Duodenal mucosa (tissue), 2 donors: ENCODE measurements at regions not wholly inside any gene's neighbourhood (a gene's known extent, or its start where the extent isn't known, plus 50 kb on each side); places are given as distances from the start of the nearest gene placed in this dataset.

Experiments
- H3K27ac ChIP-seq: one replicate; pipeline ENCODE4 v1.7.0; 2013; ENCODE audit warnings: low read depth, low read length
- H3K27me3 ChIP-seq, 2 donors: one replicate each; pipeline ENCODE4 v1.7.0; 2013; ENCODE audit warnings: low read length in 2 of 2, control low read depth in 1 of 2; ENCODE audit not compliant: insufficient read depth in 2 of 2, control insufficient read depth in 1 of 2
- H3K36me3 ChIP-seq, 2 donors: one replicate each; pipeline ENCODE4 v1.7.0; 2013; ENCODE audit warnings: low read length in 2 of 2, control low read depth in 1 of 2; ENCODE audit not compliant: insufficient read depth in 2 of 2, control insufficient read depth in 1 of 2
- H3K4me1 ChIP-seq, 2 donors: one replicate each; pipeline ENCODE4 v1.7.0; 2013; ENCODE audit warnings: low read length in 2 of 2, control low read depth in 1 of 2; ENCODE audit not compliant: insufficient read depth in 2 of 2, control insufficient read depth in 1 of 2
- H3K4me3 ChIP-seq, 2 donors: one replicate each; pipeline ENCODE4 v1.7.0; 2013; ENCODE audit warnings: low read length in 2 of 2, low read depth in 1 of 2
- H3K9ac ChIP-seq, 2 donors: one replicate each; pipeline ENCODE4 v1.7.0; 2013; ENCODE audit warnings: low read length in 2 of 2, low read depth in 1 of 2
- H3K9me3 ChIP-seq, 2 donors: one replicate each; pipeline ENCODE4 v1.7.0; 2013; ENCODE audit warnings: low read length in 2 of 2, control low read depth in 1 of 2; ENCODE audit not compliant: control insufficient read depth in 1 of 2

DNA sequence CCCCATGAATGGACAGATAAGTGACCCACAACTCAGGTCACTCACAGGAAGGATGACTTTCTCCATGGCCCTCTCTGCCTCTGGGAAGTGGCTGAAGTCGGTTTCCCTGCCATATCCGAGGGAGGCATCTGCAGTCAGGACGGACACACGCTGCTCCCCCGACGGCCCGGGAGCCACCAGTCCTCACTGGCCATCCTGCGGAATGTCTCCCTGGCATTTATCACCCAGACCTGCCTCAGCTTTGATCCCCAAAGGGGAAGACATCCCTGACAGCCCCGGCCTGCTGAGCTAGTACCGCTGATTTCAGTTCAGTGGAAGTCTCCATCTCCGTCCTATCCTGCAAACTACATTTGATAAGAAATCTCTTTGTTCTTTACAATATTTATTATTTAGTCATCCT is 339.5 kb upstream of the MKI67 start:
- H3K4me3 ChIP-seq: no peak overlapping the region
- H3K9ac ChIP-seq: no peak overlapping the region
- no peaks in the 10 kb centered on the region for H3K4me1 ChIP-seq
- peaks cover 0 to 1% of the 10 kb centered on the region in 2 donors for H3K9me3 ChIP-seq
- H3K27me3 ChIP-seq: no peaks in the 10 kb centered on the region
- no peaks in the 10 kb centered on the region for H3K36me3 ChIP-seq
- H3K27ac ChIP-seq: no peak overlapping the region

DNA sequence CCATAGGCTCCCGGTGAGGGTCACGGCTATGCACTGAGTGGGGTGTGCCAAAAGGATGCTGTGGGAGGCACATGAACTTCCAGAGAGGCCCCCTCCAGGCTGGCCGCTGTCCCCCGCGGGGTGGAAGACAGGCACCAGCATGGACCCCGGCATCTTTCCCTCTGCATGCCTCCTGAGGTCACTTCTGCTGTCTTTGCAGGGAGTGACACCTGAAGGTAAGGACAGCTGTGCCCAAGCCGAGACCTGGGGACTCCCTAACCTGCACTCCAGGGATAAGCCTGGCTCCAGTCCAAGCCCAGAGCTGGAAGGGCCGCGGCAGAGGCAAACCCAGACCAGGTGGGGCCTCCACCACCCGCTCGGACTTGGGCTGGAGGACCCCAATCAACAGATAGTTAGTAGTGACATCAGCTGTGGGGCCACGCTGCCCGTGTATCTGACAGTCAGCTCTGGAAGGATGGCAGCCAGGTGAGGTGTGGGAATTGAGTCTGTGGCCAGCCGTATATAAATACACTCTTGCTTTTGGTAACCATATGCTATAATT is 340.7 kb upstream of the MKI67 start:
- no peaks in the 10 kb centered on the region for H3K27me3 ChIP-seq
- H3K4me3 ChIP-seq: no peak overlapping the region
- H3K27ac ChIP-seq: no peak overlapping the region
- no peaks in the 10 kb centered on the region for H3K36me3 ChIP-seq
- peaks cover 0 to 1% of the 10 kb centered on the region in 2 donors for H3K9me3 ChIP-seq
- H3K9ac ChIP-seq: no peak overlapping the region
- no peaks in the 10 kb centered on the region for H3K4me1 ChIP-seq

DNA sequence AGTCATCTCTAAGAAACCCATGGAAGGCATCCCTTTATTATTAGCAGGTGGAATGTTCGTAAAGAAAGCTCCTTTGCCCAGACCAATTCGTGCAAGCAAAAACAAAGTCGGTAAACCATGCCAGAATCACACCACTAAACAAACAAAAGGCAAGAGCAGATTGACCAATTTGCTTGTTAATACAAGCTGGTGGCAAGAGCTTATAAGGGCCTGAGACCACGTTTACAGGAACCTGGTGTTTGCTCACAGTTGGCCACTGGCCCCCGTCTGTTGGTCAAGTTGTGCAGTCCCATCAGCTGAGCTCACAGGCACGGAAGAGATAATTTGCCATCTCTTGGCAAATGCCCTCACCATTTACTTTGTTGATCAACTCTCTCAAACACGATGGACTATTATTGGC is 342.2 kb upstream of the MKI67 start:
- no peak overlapping the region for H3K27ac ChIP-seq
- no peak overlapping the region for H3K4me3 ChIP-seq
- no peaks in the 10 kb centered on the region for H3K27me3 ChIP-seq
- H3K9me3 ChIP-seq: peaks cover 0 to 1% of the 10 kb centered on the region in 2 donors
- no peaks in the 10 kb centered on the region for H3K4me1 ChIP-seq
- H3K36me3 ChIP-seq: no peaks in the 10 kb centered on the region
- H3K9ac ChIP-seq: no peak overlapping the region

DNA sequence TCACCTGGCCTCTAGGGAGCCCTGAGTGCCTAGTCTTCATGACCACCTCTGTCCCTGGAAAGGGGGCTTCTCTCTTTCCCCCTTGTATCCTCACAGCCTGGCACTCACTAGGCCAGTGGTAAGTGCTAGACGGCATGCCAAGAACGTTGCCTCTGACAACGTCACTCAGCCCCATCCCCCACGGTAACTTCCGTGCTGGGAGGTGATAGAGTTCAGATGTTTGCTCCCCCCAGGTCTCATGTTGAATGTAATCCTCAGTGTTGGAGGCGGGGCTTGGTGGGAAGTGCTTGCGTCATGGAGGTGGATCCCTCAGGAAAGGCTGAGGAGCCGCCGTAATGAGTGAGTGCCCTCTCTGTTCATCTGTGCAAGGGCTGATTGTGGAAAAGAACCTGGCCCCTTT is 343.3 kb upstream of the MKI67 start:
- Histone ChIP-seq H3K4me3 (no peak overlapping the region), H3K4me1 (no peaks in the 10 kb centered on the region), H3K27ac (no peak overlapping the region), H3K36me3 (no peaks in the 10 kb centered on the region), H3K9me3 (no peaks in the 10 kb centered on the region), H3K9ac (no peak overlapping the region), H3K27me3 (no peaks in the 10 kb centered on the region)

DNA sequence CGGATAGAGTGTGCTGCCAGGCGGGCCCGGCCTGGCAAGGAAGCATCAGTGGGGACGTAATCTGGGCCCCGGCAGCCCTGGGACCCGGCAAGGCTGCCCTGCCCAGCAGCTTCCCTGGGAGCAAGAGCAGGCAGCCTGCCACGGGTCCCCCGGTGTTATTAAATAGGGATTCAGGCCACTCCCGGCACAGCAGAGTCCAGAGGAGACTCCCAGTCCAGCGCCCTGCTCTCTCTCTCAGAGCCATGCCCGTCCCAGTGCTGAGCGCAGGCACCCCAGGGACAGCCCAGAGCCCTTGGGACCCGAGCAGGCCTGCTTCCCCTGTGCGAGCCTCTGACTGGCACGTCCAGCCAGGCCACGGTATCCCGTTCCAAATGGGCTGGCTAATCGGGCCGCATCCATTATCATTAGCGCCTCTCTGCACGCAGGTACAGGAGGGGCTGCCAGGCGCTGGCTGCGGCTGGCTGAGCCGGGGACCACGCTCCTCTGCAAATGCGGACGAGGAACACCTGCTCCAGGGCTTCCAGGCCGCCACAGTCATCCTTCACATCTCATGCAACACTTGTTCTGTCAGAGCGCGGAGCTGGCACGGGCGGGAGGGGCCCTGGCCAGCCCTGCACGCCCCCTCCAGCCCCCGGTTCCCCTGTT is 344.2 kb upstream of the MKI67 start:
- Histone ChIP-seq H3K9ac (no peak overlapping the region), H3K4me3 (no peak overlapping the region), H3K4me1 (no peaks in the 10 kb centered on the region), H3K9me3 (no peaks in the 10 kb centered on the region), H3K27ac (no peak overlapping the region), H3K36me3 (no peaks in the 10 kb centered on the region), H3K27me3 (no peaks in the 10 kb centered on the region)

DNA sequence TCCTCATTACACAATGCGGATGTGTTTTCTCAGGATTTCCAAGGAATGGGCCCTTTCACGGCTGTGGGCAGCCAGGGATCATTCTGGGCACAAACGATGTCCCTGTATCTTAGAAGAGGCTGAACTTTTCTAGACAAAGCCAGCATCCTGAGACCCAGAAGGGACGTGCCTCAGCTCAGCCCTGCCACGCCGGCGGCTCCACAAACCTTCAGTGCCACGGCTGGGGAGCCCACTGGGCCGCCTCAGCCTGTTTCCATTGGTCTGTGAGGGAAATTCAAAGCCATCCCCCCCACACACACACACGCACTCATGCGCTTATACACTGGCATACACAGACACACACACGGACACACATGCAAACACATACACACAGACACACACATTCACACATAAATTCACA is 344.9 kb upstream of the MKI67 start:
- Histone ChIP-seq H3K9me3 (no peaks in the 10 kb centered on the region), H3K36me3 (no peaks in the 10 kb centered on the region), H3K4me1 (no peaks in the 10 kb centered on the region), H3K9ac (no peak overlapping the region), H3K27ac (no peak overlapping the region), H3K4me3 (no peak overlapping the region), H3K27me3 (no peaks in the 10 kb centered on the region)

DNA sequence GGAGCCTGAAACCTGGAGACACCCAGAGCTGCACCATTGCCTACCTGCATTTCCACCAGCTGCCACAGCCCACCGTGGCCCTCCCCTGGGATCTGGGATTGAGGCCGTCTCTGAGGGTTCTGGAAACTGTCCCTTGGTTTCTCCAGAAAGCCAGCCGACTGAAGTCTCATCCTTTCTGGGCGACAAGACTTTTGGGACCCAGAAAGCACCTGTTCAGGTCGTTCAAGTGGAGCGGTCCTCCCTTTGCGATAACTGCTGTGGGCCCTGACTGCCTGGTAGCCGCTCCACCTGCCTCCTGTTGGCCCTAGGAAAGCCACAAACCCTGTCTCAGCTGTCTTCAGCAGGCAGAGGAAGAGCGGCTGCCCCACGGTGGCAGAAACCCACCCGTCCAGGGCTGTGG is 346.0 kb upstream of the MKI67 start:
- Histone ChIP-seq H3K4me1 (no peaks in the 10 kb centered on the region), H3K9ac (no peak overlapping the region), H3K27ac (no peak overlapping the region), H3K27me3 (no peaks in the 10 kb centered on the region), H3K9me3 (no peaks in the 10 kb centered on the region), H3K4me3 (no peak overlapping the region), H3K36me3 (no peaks in the 10 kb centered on the region)

DNA sequence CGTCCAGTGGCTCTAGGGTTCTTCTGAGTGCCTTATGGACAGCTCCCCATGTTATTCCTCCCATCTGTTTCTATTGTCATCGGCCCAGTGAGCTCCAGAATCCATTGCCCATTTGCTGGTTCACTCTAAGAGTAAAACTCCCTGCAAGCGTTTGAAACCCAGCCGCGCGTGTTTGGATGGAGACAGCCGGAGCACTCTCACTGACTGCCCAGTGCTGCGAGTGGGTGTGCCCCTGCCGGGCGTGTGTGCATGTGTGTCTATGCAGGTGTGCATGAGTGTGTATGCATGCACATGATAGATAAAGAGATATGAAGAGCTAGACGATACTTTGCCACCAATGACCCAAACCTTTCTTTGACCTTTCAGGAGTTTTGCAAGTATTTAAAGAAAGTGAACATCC is 347.2 kb upstream of the MKI67 start:
- no peaks in the 10 kb centered on the region for H3K27me3 ChIP-seq

DNA sequence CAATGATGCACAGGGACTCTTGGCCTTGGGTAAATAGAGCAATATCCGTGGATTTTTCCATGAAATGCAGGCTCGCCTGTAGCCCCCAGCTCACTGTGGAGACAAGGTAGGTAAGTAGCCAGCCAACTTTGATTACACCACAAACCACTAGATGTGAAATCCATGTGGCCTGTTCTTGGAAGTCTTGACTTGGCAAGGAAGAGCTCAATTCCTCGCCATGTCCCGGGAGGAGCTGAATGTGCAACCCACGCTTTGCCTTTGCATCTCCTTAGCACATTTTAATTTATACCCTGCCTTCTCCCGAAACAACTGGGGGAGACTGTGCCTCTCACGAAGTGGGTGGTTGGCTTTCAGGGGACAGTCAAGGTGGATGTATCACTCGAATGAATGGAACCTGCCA is 347.7 kb upstream of the MKI67 start:
- no peak overlapping the region for H3K9ac ChIP-seq
- H3K36me3 ChIP-seq: no peaks in the 10 kb centered on the region
- no peak overlapping the region for H3K27ac ChIP-seq
- no peaks in the 10 kb centered on the region for H3K27me3 ChIP-seq
- H3K4me3 ChIP-seq: no peak overlapping the region
- H3K9me3 ChIP-seq: no peaks in the 10 kb centered on the region
- H3K4me1 ChIP-seq: no peaks in the 10 kb centered on the region

More for the DNA sequence above, 347.2 kb upstream of the MKI67 start:
- no peaks in the 10 kb centered on the region for H3K9me3 ChIP-seq
- no peak overlapping the region for H3K9ac ChIP-seq
- H3K4me1 ChIP-seq: no peaks in the 10 kb centered on the region
- no peak overlapping the region for H3K27ac ChIP-seq
- H3K4me3 ChIP-seq: no peak overlapping the region
- no peaks in the 10 kb centered on the region for H3K36me3 ChIP-seq

DNA sequence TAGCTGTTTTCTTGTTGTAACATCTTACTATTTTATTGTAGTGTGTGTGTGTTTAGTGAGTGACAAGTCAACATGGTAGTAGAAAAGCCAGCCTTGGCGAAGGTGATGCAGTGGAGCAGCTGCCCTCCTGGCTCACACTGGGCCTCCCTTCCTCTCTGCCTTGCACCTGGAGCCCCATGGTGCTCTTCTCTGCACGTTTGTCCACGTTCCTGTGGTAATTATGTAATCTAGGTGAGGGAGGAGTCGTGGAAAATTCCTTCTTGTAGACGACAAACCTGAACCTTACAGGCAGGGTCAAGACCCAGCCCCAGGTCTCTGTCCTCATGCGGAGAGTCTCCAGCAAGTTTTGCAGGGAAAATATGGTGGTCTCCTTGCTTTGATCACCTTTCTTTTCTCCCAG is 348.3 kb upstream of the MKI67 start:
- Histone ChIP-seq H3K27ac (no peak overlapping the region), H3K27me3 (no peaks in the 10 kb centered on the region), H3K36me3 (no peaks in the 10 kb centered on the region), H3K4me1 (no peaks in the 10 kb centered on the region), H3K4me3 (no peak overlapping the region), H3K9ac (no peak overlapping the region), H3K9me3 (no peaks in the 10 kb centered on the region)
